NAMALWA (cell line): ENCODE measurements at regions not wholly inside any gene's neighbourhood (a gene's known extent, or its start where the extent isn't known, plus 50 kb on each side); places are given as distances from the start of the nearest gene placed in this dataset.
A peak's percentile ranks its signal among the peaks of the same experiment; 100 is the strongest.

Experiments
- DNase-seq: peaks from one replicate; pipeline ENCODE4 v3.0.0-alpha.2; 2015; ENCODE audit warnings: low spot score

DNA sequence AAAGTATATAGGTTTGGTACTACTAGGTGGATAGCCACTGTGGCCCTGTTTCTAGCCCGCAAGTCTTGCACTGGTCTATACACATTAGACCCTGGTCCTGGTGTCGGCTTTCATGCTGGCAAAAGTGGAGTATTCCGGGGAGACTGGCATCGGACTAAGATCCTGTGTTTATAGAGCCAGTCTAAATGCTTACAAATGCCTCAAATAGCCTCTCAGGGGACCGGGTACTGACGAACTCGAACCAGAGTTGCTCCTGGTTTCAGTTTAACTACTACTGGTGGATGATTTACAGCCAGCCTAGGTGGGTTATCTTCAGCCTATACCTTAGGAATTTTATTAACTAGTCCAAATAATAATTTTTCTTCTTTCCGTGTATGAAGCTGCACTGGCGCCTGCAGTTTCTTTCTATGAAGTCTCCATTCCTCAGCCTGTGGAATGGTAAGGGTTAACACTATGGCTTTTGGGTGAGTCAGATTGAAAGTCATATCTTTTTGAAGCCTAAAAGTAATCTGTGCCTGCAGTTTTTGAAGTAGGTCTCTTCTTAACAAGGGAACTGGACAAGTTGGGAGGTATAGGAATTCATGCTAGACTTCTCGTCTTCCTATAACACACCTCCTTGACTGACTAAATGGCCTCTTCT lies 51.3 kb downstream of the OR10H4 start:
- DNase-seq = no peak

DNA sequence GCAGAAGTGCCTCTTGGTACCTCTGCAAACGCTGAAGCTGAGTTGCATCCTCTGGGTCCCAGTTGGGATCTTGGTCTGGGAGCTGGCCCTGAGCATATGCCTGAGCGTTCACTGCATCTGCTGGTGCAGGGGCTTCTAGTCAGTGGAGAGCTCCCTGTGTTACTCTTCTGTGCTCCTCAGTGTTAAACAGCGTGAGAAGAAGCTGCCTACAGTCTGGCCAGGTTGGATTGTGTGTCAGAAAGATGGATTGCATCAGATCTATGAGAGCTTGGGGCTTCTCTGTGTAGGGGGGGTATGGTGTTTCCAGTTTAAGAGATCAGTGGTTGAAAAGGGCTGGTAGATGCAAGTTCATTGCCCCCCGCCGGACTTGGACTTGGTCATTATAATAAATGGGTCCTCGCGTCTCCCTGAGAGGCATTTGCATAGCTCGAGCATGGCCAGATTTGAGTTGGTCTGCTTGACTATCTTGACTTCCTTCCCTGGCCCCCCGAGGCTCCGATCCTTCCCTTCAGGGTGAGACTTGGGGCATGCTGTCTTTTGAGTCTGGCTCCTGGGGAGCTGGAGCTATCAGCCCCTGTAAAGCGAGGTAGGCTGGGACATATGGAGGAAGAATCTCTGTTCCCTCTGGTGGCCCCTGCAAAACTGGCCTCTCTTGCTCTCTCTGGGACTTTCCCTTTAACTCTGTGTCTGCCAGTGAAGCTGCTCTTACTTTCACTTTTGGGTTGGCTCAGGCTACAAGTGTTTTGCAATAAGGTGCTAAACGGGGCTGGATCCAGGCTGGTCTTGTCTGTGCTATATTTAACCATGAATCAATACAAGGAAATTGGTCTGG lies 52.9 kb downstream of the OR10H4 start:
- peak; percentile 43 for DNase-seq

DNA sequence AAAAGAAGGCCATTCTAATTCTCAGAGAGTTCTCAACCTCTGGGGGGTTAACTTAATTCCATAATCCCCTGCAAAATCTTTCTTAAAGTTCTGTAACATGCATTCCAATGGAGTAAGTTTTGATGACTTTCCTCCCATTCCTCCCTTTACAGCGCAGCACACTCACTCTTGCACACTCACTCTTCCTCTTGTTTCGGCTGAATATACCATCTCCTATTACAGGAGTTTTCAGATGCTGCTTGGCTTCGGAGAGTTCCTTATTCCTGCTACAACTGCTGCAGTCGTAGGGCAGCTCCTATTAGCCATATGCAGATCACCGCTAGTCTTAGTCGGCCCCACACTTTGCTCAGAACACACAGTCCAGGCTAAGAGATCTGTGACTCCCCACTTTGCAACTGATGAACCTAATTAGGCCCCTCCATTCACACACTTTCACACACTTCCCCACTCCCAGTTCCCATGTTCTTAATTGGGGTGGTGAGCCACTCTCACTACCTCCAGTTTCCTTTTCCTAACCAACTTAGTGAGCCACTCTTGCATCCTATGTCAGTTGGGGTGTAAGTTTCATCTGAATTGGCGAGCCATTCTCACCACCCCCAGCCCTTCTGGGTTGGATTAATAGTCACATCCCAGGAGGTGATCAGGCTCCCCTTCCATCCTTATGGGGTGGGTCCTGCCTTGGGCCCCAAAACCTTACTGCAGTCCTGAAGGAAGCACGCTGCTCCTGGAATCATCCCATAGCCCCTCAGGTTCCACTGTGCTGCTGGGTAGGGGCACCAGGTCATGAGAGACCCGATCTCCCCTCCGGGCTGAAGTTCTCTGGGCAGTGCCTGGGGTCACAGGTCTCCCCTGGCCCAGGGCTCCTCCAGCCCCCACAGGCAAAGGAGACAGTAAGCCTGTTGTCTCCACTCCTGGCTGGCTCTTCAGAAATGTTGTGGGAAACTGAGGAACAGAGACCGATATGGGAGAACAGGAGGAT lies 53.9 kb downstream of the OR10H4 start:
- no peak for DNase-seq

DNA sequence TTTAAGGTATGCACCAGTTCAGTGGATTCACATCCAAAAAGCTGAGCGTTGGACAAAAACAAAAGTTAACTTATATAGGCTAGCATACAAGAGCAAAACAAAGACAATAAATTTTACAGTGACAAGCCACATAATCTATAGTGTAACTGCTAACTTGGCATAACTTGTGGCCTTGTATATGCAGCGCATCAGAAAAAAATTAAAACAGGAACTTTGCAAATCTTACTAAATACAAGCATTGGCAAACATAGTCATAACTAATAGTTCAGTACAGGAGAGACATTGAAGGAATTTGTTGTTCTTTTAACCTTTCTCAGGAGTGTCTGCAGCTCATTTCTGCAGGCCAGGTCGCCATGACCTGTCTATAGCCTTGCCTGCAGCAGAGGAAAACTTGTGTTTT lies 54.6 kb downstream of the OR10H4 start:
- DNase-seq = no peak

DNA sequence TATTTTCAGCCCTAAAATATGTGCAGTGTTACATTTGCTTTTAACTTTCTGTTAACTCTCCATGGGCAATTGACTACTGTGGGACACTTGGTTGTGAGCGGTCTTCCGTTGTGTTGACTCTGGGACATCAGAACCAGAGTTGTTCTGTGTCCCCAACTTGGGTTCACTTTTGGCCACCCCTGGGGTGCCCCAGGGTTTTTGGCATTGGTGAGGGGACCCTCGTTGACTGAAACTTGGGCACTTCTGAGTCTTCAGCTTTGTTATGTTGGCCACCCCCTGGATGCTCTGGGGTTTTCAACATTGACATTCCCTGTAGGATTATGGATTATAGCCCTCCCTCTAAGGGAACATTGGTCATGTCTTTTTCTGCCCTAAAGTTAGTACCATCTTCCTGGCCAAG lies 57.1 kb downstream of the OR10H4 start:
- no peak for DNase-seq

DNA sequence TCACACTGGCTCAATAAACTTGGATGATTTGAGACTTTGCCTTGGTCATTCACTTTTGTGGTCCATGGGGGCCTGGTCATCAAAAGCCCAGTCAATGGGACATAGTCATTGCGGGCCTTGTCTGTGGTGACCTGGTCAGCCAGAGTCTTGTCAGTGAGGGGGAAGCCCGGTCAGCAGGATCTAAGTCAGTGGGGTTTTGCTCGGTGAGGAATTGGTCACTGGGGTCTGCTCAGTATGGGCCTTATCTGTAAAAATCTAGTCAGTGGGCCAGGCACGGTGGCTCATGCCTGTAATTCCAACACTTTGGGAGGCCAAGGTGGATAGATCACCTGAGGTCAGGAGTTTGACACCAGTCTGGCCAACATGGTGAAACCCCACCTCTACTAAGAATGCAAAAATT lies 63.7 kb upstream of the TPM4 start:
- DNase-seq = no peak

DNA sequence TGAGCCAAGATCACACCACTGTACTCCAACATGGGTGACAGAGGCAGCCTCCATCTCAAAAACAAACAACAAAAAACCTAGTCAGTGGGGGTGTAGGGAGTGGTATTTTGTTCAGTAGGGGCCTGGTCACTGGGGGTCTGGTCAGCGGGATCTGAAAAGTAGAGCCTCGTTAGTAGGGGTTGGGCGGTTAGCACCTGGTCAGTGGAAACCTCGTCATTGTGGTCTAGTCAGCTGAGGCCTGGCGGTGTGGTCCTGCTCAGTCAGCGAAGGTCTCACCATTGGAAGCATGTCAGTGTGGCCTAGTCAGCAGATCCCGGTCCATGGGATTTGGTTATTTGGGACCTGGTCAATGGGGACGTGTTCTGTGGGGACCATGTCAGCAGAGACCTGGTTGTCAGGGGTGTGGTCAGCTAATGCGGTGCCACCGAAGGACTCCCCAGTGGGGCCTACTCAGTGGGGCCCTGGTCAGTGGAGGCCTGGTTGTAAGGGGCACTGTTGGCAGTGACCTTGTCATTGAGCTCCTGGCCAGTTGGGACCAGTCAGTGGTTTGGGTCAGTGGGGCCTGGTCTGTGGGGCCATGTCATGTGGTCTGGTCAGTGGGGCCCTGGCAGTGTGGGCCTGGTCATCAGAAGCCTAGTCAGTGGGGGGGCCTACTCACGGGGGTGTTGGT lies 63.0 kb upstream of the TPM4 start:
- no peak for DNase-seq

DNA sequence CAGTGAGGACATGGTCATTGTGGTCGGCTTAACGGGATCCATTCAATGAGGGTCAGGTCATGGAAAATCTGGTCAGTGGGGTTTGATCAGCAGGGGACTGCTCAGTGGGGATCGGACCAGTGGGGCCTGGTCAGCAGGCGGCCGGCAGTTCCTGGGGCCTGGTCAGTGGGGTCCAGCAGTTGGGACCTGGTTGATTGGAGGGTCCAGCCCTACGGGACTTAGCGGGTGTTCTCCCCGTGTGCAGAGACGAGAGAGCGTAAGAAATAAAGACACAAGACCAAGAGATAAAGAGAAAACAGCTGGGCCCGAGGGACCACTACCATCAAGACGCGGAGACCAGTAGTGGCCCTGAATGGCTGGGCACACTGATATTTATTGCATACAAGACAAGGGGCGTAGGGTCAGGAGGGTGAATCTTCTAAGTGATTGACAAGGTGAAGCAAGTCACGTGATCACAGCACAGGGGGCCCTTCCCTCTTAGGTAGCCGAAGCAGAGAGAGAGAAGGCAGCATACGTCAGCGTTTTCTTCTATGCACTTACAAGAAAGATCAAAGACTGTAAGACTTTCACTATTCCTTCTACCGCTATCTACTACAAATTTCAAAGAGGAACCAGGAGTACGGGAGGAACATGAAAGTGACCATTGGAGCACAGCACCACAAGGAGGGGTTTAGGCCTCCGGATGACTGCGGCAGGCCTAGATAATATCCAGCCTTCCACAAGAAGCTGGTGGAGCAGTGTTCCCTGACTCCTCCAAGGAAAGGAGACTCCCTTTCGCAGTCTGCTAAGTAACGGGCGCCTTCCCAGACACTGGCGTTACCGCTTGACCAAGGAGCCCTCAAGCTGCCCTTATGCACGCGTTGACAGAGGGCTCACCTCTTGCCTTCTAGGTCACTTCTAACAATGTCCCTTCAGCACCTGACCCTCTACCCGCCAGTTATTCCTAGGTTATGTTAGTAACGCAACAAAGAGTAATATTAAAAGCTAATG lies 62.1 kb upstream of the TPM4 start:
- DNase-seq = no peak

DNA sequence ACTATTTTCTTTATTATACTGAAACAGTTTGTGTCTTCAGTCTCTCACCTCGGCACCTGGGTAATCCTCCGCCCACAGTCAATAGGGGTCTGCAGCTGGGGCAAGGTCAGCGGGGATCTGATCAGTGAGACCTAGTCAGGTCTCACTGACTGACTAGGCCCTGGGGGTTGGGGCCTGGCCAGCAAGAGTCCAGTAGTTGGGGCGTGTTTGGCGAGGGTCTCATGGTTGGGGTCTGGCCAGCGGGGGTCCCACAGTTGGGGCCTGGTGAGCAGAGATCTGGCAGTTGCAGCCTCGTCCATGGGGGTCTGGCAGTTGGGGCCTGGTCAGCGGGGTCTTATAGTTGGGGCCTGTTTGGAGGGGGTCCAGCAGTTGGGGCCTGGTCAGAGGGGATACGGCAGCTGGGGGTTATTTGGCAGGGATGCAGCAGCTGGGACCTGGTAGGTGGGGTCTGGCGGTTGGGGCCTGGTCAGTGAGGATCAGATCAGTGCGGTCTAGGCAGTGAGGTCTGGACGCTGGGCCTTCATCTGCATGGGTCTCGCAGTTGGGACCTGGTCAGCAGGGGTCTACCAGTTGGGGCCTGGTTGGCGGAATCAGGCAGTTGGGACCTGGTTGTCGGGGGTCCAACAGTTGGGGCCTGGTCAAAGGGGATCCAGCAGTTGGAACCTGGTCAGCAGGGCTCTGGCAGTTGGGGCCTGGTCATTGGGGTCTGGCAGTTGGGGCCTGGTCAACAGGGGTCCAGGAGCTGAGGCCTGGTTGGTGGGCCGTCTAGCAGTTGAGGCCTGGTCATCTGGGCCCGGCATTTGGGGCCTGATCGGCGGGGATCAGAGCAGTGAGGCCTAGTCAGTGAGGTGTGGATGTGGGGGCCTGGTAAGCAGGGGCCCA lies 61.1 kb upstream of the TPM4 start:
- no peak for DNase-seq

DNA sequence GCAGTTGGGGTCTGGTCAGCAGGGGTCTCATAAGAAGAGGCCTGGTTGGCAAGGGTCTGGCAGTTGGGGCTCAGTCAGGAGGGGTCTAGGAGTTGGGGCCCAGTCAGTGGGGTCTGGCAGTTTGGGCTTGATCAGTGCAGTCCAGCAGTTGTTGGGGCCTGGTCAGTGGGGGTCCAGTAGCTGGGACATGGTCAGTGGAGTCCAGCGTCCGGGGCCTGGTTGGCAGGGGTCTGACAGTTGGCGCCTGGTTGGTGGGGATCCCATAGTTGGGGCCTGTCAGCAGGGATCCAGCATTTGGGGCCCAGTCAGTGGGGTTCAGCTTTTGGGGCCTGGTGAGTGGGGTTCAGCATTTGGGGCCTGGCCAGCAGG lies 60.5 kb upstream of the TPM4 start:
- DNase-seq = no peak

DNA sequence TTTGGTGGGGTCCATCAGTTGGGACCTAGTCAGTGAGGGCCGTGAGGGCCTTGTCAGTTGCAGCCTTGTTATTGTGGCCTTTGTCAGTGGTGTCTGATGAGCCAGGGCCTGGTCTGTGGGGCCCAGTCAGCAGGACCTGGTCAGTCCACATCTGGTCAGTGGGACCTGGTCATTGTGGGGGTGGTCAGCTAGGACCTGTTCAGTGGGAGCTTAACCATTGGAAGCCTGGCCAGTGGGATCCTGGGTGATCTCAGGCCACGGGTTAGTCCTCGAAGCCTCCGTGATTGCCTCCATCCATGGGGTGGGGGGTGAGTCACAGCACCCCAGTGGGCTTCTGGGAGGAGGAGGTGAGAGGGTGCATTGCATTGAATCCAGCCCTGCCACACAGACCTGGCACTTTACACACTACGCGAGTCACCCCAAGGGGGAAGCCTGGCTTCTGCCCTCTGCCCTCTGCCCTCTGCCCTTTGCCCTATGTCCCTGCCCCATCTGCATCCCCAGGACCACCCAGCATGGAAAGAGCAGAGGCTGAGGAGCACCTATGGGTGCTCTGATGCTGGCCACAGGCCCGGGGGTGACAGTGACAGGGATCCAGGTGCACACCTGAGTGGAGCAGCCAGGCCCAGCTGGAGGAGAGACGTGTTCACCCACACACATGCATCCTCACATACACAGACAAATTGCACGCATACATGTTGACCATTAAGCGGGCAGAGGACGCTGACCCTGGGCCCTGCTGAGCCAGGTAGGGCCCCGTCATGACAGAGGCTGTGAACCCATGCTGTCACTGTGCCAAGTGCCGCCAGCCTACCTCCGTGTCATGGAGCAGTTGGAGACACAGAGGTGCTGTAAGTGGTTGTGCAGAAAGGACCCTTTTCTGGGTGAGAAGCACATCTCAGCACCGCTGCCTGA lies 59.8 kb upstream of the TPM4 start:
- DNase-seq = no peak

DNA sequence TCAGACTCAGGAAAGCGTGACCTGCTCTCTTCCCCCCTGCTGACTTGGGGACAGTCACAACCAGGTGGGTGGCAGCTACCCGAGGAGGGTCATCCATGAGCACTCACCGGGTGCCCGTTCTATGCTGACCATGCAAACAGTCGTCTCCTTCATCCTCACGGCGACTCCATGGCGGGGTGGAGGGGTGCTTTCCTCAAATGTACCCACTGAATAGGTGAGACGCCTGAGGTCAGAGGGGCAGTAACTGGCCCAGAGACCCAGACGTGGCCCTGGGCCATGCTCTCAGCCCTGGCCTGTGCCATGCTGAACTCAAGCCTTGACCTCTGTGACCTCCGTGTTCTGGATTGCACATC lies 59.2 kb upstream of the TPM4 start:
- no peak for DNase-seq

DNA sequence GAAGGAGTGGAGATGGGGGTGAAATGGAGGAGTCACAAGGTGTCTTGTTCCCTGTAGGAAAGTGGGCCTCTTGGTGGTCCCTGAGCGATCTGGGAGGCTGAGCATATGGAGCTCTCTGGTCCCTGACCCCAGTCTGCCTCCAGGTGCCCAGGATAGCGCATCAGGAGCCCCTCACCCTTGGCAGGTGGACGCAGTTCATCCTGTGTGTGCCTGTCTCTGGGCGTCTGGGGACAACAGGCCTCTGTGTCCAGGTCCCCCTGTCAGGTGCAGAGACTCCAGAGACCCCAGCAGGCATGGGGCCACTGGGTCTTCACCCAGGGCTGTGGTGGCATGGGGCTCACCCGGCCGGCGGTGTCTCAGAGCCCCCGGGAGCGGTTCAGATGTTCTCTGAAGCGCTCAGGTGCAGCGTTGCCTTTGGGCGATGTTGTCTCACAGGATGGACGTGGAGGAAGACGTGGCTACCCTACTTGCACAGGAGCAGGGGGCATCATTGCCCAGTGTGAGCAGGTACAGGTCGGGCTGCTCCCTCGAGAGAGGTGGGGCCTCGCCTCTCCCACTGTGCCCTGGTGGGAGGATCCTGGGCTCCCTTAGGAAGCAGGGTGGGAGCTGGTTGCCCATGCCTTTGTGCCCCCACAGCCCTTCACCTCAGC lies 58.1 kb upstream of the TPM4 start:
- DNase-seq = no peak

DNA sequence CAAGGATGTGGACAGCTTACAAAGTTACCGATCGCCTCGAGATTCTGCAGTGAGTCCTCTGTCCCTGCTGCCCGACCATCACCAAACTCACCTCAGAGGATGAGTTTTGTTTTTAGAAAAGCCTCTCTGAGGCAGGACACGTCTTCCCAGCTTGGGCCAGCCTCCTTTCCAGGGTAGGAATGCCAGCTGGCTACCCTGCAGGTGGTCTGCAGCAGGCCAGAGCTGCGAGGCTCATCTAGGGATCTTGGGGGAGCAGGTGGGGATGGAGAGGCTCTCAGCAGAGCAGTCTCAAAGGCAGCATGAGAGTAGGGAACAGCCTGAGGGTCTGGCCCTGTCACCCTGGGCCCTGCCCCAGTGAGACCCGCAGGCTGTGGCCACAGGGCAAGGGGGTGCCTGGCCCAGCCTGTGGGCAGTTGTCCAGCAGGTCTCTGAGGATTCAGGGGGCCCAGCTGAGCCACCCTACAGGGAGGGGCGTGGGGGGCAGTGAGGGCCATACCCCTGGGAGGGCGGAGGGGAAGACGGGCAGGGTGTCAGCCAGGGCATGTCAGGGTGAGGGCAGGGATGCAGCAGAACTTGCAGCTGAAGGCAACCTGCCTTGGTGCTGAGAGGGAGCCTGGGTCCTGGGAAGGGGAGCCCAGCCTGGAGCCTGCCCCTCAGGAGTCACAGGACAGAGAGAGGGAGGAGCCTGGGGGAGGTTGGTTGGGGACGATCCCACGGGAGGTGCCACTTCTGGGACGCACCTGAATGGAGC lies 57.3 kb upstream of the TPM4 start:
- no peak for DNase-seq

DNA sequence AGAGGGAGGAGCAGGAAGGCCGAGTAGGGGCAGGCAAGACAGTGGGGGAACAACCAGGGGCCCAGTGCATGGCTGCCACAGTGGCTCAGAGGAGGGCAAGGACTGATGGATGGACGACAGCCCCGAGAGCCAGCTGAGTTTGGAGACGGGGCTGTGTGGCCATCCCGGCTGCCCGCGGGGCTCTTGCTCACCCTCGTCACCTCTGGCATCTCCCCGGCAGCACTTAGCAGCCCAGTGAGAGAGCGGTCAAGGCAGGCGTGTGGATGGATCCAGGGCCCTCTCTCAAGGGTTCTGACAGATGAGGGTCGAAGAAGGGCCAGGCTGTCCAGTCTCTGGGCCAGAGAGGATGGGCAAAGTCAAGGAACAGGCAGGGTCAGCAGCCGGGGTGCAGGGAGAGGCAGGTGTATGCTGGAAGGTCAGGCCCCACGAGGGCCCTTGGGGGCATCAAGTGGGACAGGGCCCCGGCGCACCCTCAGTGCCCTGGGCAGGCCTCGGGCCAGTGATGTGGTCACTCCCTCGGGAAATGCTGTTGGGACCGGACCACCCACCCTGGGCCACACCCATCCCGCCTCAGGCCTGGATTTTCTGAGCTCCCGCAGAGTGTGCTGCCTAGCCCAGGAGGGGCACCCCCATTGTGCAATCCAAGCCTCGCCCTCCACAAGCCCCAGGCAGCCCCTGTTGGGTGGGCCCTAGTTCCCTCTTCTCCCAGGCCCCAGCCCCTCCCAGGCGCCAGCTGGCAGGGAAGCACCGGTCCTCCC lies 56.4 kb upstream of the TPM4 start:
- no peak for DNase-seq

DNA sequence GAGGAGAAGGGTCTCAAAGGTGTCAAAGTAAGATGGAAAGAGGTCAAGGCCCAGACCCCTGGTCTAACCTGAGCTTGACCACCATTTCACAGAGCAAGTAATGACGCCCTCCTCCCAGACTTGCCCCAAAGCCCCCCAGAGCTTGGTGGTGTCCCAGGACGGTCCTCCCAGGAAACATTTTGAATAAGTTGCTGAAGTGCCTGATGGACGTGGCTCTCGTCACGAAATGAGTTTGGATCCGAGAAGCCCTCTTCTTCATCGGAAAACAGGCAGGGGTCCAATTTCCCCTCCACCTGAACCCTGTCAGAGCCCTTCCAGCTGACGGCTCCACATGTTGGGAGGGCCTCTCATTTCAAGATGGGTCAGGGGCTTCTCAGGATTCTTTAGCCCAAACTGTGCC lies 54.5 kb upstream of the TPM4 start:
- DNase-seq = no peak

DNA sequence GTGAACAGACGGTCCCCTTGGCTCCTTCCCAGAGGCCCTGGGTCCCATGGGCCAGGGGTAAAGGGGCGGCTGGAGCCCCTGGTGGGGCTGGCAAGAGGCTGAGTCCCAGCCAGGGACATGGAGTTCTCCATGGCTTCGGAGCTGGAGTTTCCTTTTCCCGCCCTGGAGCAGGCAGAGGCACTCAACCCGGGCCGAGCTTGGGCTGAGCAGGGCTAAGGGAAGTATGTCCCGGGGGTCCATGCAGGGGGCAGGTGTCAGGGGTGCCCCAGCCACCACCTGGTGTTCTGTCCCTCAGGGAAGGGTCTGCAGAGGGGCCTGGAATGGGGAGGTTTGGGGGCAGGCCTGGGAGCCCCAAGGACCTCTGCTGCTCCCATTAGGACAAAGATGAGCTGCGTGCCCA lies 54.0 kb upstream of the TPM4 start:
- DNase-seq = no peak
